ENCODE measurements at regions not wholly inside any gene's neighbourhood (a gene's known extent, or its start where the extent isn't known, plus 50 kb on each side); places are given as distances from the start of the nearest gene placed in this dataset.

DNA sequence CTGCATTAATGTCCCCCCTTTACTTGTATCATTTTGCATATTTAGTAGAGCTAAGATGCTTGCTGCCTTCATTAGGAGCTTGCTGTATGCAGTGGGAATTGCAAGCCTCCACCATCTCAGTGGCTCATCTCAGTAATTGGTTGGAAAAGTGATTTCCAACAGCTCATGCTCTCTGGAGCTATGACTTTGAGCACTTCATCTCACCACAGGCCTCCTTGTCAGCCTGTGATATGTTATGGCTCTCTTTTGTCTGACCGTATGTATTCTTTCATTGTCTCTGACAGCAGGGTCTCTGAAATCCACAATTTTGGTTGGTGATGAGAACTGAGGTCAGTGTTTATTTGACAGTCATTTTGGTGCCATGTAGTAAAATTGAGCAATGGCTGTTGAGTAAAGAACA is 345.1 kb downstream of the FAT3 start:
- Histone ChIP-seq H3K4me3 (ENCODE audit: low read depth in 1 of 2, low read length in 2 of 2) (no peak overlapping the region), H3K9ac (ENCODE audit: low read depth in 1 of 2, low read length in 2 of 2) (no peak overlapping the region), H3K36me3 (ENCODE audit: control insufficient read depth in 1 of 2, insufficient read depth in 2 of 2, low read length in 2 of 2) (no peaks in the 10 kb centered on the region), H3K9me3 (ENCODE audit: control insufficient read depth in 1 of 2, low read length in 2 of 2) (no peaks in the 10 kb centered on the region), H3K27me3 (ENCODE audit: control insufficient read depth in 1 of 2, insufficient read depth in 2 of 2, low read length in 2 of 2) (no peaks in the 10 kb centered on the region), H3K4me1 (ENCODE audit: control insufficient read depth in 1 of 2, insufficient read depth in 2 of 2, low read length in 2 of 2) (no peaks in the 10 kb centered on the region), H3K27ac (ENCODE audit: low read depth, low read length) (no peak overlapping the region)

DNA sequence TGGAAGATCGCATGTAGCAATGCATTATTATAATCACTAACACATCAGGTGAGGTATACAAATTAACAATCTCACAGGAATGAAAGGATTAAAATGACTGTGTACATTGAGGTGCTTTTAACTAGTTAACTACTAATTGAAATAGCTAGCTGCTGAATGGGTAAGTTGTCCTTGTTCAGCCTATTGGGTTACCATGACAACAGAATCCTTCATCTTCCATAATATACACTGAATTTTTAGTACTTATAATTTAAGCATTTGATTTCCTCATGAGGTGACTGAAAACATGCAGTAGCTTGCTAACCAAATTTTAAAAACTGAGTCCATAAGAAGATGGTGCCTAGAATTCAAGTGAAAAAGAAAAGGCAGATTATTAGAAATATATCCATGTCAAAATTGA is 347.9 kb downstream of the FAT3 start:
- H3K4me3 ChIP-seq (ENCODE audit: low read depth in 1 of 2, low read length in 2 of 2) = no peak overlapping the region
- H3K27me3 ChIP-seq (ENCODE audit: control insufficient read depth in 1 of 2, insufficient read depth in 2 of 2, low read length in 2 of 2) = no peaks in the 10 kb centered on the region
- H3K4me1 ChIP-seq (ENCODE audit: control insufficient read depth in 1 of 2, insufficient read depth in 2 of 2, low read length in 2 of 2) = no peaks in the 10 kb centered on the region
- no peaks in the 10 kb centered on the region for H3K9me3 ChIP-seq (ENCODE audit: control insufficient read depth in 1 of 2, low read length in 2 of 2)
- no peak overlapping the region for H3K9ac ChIP-seq (ENCODE audit: low read depth in 1 of 2, low read length in 2 of 2)
- no peaks in the 10 kb centered on the region for H3K36me3 ChIP-seq (ENCODE audit: control insufficient read depth in 1 of 2, insufficient read depth in 2 of 2, low read length in 2 of 2)
- H3K27ac ChIP-seq (ENCODE audit: low read depth, low read length) = no peak overlapping the region

DNA sequence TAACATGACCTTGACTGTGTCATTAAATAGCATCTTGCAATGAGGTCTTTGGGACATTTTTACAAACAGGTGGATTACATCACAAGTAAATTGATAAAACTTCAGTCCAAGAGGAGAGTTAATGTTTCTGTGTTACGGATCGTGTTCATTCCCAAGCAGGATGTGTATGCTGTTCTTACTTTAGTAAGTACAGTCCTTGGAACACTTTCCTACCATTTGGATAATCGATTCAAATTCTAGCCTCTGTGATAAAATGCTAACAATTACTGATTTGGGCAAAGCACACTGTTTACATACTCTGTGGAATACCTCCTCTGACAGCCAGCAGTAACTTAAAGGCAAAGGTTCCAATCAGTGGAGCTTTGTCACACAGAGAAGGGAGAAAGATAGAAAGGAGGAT is 351.7 kb downstream of the FAT3 start:
- no peak overlapping the region for H3K9ac ChIP-seq (ENCODE audit: low read depth in 1 of 2, low read length in 2 of 2)
- no peak overlapping the region for H3K27ac ChIP-seq (ENCODE audit: low read depth, low read length)
- H3K4me1 ChIP-seq (ENCODE audit: control insufficient read depth in 1 of 2, insufficient read depth in 2 of 2, low read length in 2 of 2) = no peaks in the 10 kb centered on the region
- H3K27me3 ChIP-seq (ENCODE audit: control insufficient read depth in 1 of 2, insufficient read depth in 2 of 2, low read length in 2 of 2) = no peaks in the 10 kb centered on the region
- H3K4me3 ChIP-seq (ENCODE audit: low read depth in 1 of 2, low read length in 2 of 2) = no peak overlapping the region
- no peaks in the 10 kb centered on the region for H3K36me3 ChIP-seq (ENCODE audit: control insufficient read depth in 1 of 2, insufficient read depth in 2 of 2, low read length in 2 of 2)
- H3K9me3 ChIP-seq (ENCODE audit: control insufficient read depth in 1 of 2, low read length in 2 of 2) = no peaks in the 10 kb centered on the region

DNA sequence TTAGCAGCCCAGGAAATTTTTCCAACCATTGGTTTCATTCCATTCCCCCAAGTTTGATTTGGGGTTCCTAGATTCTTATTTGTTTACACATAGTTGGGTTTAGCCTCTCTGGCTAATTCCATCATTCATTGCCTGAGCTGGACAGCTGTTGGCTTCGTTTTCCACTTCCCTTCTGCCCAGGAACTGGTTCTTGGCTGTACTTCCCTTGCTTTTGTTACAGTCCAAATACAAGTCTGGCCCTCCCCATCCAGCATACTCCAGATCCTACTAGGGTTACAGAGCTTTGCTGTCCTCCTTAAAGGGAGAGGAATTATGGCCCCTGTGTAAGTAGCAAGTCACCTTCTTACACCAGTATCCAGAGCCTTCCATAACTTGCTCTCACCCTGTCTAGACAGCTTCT is 356.3 kb downstream of the FAT3 start:
- Histone ChIP-seq H3K4me1 (ENCODE audit: control insufficient read depth in 1 of 2, insufficient read depth in 2 of 2, low read length in 2 of 2) (no peaks in the 10 kb centered on the region), H3K9me3 (ENCODE audit: control insufficient read depth in 1 of 2, low read length in 2 of 2) (no peaks in the 10 kb centered on the region), H3K27ac (ENCODE audit: low read depth, low read length) (no peak overlapping the region), H3K36me3 (ENCODE audit: control insufficient read depth in 1 of 2, insufficient read depth in 2 of 2, low read length in 2 of 2) (no peaks in the 10 kb centered on the region), H3K27me3 (ENCODE audit: control insufficient read depth in 1 of 2, insufficient read depth in 2 of 2, low read length in 2 of 2) (no peaks in the 10 kb centered on the region), H3K9ac (ENCODE audit: low read depth in 1 of 2, low read length in 2 of 2) (no peak overlapping the region), H3K4me3 (ENCODE audit: low read depth in 1 of 2, low read length in 2 of 2) (no peak overlapping the region)

DNA sequence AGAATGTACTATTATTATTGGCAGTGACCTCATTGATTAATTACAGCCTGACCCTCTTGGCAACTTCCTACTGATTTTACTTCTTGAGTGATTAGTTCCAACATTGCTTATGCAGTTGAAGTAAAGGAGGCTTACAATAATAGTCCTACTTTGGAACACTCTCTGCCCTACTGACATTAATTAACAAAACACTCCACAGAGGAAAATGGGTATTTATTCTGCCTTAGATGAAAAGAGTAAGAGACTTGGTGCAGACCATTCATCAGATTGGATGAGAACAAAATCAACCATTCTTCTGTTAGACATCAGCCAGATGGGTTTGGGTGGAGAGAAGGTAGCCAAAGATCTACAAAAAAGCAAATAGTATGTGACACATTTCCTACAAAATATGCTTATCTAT is 363.8 kb downstream of the FAT3 start:
- Histone ChIP-seq H3K27ac (ENCODE audit: low read depth, low read length) (no peak overlapping the region), H3K4me1 (ENCODE audit: control insufficient read depth in 1 of 2, insufficient read depth in 2 of 2, low read length in 2 of 2) (no peaks in the 10 kb centered on the region), H3K9ac (ENCODE audit: low read depth in 1 of 2, low read length in 2 of 2) (no peak overlapping the region), H3K27me3 (ENCODE audit: control insufficient read depth in 1 of 2, insufficient read depth in 2 of 2, low read length in 2 of 2) (no peaks in the 10 kb centered on the region), H3K4me3 (ENCODE audit: low read depth in 1 of 2, low read length in 2 of 2) (no peak overlapping the region), H3K36me3 (ENCODE audit: control insufficient read depth in 1 of 2, insufficient read depth in 2 of 2, low read length in 2 of 2) (no peaks in the 10 kb centered on the region), H3K9me3 (ENCODE audit: control insufficient read depth in 1 of 2, low read length in 2 of 2) (no peaks in the 10 kb centered on the region)

DNA sequence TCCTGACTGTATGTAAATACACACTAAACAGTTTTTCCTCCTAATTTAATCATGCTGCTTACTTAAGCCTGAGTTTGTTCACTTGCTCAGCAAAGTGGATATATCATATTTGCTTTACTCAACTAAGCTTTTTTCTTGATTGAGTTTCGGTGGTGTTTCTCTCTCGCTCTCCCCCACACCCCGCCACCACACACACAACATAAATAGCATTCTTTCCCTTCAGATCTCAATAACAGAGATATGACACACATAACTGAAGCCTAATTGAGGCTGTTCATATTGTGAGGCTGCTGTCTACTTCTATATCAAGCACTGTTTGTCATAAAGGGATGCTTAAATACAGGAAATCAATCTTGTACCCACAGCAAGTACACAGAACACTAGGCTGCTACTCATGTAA is 364.9 kb downstream of the FAT3 start:
- no peaks in the 10 kb centered on the region for H3K27me3 ChIP-seq (ENCODE audit: control insufficient read depth in 1 of 2, insufficient read depth in 2 of 2, low read length in 2 of 2)
- no peak overlapping the region for H3K4me3 ChIP-seq (ENCODE audit: low read depth in 1 of 2, low read length in 2 of 2)
- no peak overlapping the region for H3K9ac ChIP-seq (ENCODE audit: low read depth in 1 of 2, low read length in 2 of 2)

DNA sequence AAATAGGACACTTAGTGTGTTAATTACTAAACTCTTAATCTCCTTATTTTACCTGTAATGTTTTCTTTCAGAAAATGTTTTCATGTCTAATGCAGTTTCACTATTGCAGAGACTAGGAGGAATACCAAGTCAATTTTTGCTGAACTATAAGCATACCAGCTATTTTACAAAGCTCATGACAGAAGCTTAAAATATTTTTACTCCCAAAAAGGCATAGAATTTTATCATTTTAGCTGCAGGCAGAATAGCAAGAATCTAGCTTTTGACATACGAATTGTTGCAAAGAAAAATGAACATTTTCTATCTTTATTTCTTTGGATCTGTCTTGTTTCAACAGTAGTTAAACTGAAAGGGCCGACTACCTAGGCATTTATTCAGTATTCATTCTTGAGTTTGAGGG is 366.9 kb downstream of the FAT3 start:
- no peak overlapping the region for H3K4me3 ChIP-seq (ENCODE audit: low read depth in 1 of 2, low read length in 2 of 2)
- no peaks in the 10 kb centered on the region for H3K36me3 ChIP-seq (ENCODE audit: control insufficient read depth in 1 of 2, insufficient read depth in 2 of 2, low read length in 2 of 2)
- H3K9ac ChIP-seq (ENCODE audit: low read depth in 1 of 2, low read length in 2 of 2) = no peak overlapping the region
- no peak overlapping the region for H3K27ac ChIP-seq (ENCODE audit: low read depth, low read length)
- no peaks in the 10 kb centered on the region for H3K4me1 ChIP-seq (ENCODE audit: control insufficient read depth in 1 of 2, insufficient read depth in 2 of 2, low read length in 2 of 2)
- no peaks in the 10 kb centered on the region for H3K9me3 ChIP-seq (ENCODE audit: control insufficient read depth in 1 of 2, low read length in 2 of 2)
- no peaks in the 10 kb centered on the region for H3K27me3 ChIP-seq (ENCODE audit: control insufficient read depth in 1 of 2, insufficient read depth in 2 of 2, low read length in 2 of 2)

More for the DNA sequence above, 364.9 kb downstream of the FAT3 start:
- no peaks in the 10 kb centered on the region for H3K36me3 ChIP-seq (ENCODE audit: control insufficient read depth in 1 of 2, insufficient read depth in 2 of 2, low read length in 2 of 2)
- H3K9me3 ChIP-seq (ENCODE audit: control insufficient read depth in 1 of 2, low read length in 2 of 2) = no peaks in the 10 kb centered on the region
- H3K4me1 ChIP-seq (ENCODE audit: control insufficient read depth in 1 of 2, insufficient read depth in 2 of 2, low read length in 2 of 2) = no peaks in the 10 kb centered on the region
- H3K27ac ChIP-seq (ENCODE audit: low read depth, low read length) = no peak overlapping the region

DNA sequence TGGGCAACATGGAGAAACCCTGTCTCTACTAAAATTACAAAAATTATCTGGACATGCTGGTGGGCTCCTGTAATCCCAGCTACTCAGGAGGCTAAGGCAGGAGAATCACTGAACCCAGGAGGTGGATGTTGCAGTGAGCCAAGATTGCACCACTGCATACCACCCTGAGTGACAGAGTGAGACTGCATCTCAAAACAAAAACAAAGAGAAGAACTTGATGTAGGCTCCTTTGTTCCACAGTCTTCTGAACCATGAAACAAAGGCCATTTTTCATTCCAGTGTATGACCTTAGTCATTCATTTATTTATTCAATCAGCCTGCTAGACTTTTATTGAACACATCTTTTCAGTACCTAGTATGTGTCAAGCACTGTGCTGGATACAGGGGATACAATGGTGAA is 369.6 kb downstream of the FAT3 start:
- Histone ChIP-seq H3K9ac (ENCODE audit: low read depth in 1 of 2, low read length in 2 of 2) (no peak overlapping the region), H3K36me3 (ENCODE audit: control insufficient read depth in 1 of 2, insufficient read depth in 2 of 2, low read length in 2 of 2) (no peaks in the 10 kb centered on the region), H3K4me1 (ENCODE audit: control insufficient read depth in 1 of 2, insufficient read depth in 2 of 2, low read length in 2 of 2) (no peaks in the 10 kb centered on the region), H3K4me3 (ENCODE audit: low read depth in 1 of 2, low read length in 2 of 2) (no peak overlapping the region), H3K27me3 (ENCODE audit: control insufficient read depth in 1 of 2, insufficient read depth in 2 of 2, low read length in 2 of 2) (no peaks in the 10 kb centered on the region), H3K9me3 (ENCODE audit: control insufficient read depth in 1 of 2, low read length in 2 of 2) (no peaks in the 10 kb centered on the region), H3K27ac (ENCODE audit: low read depth, low read length) (no peak overlapping the region)

DNA sequence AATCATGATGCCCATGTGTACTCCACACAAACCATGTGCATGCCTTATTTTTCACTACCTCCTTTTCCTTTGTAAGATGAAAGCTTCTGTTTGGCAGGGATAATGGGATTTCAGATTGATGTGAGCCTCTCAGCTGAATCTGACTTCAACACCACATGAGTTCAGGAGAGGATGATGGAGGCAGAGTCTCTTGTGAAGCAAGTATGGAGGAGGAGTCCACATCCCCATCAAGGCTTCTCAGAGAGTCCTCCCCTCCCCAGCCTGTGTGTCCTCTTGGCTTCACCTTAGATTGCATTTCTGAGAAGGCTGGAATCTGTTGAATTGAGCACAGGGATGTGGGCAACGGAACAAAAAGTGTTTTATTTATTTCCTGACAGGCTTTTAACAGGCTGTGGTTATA is 370.4 kb downstream of the FAT3 start:
- H3K27ac ChIP-seq (ENCODE audit: low read depth, low read length) = no peak overlapping the region
- H3K9ac ChIP-seq (ENCODE audit: low read depth in 1 of 2, low read length in 2 of 2) = no peak overlapping the region
- no peaks in the 10 kb centered on the region for H3K27me3 ChIP-seq (ENCODE audit: control insufficient read depth in 1 of 2, insufficient read depth in 2 of 2, low read length in 2 of 2)
- no peak overlapping the region for H3K4me3 ChIP-seq (ENCODE audit: low read depth in 1 of 2, low read length in 2 of 2)
- no peaks in the 10 kb centered on the region for H3K36me3 ChIP-seq (ENCODE audit: control insufficient read depth in 1 of 2, insufficient read depth in 2 of 2, low read length in 2 of 2)
- H3K4me1 ChIP-seq (ENCODE audit: control insufficient read depth in 1 of 2, insufficient read depth in 2 of 2, low read length in 2 of 2) = no peaks in the 10 kb centered on the region
- H3K9me3 ChIP-seq (ENCODE audit: control insufficient read depth in 1 of 2, low read length in 2 of 2) = no peaks in the 10 kb centered on the region

DNA sequence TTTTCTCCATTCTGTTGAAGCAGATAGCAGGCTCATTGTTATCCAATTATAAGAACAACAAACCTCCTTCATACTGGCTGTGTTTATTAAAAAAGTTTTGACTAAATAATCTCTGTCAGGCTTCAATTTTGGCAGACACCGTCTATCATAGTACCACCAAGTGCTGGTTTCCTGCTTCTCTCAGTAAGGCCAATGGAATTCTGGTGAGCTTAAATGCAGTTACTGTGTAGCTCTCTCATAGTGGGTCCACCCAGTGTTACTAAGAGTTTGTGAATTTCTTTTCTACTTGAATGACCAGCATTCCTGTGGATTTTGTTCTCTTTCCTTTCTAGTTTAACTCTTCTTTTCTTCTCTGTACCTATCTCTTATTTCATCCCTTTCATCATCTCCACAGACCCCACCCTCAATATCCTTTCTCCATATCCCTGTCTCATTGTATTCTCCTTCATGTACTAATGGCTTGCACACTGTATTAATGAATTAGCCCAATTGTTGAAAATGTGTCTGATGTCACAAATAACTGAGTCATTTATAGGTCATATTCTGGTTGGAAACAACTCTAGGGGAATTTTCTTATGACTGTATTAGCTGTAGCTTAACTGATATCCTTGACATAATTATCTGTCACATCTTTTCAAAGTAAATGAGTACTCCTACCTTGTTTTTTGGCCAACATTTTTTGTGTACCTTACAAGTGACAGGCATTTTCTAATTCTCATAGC is 372.1 kb downstream of the FAT3 start:
- H3K27ac ChIP-seq (ENCODE audit: low read depth, low read length) = no peak overlapping the region
- H3K36me3 ChIP-seq (ENCODE audit: control insufficient read depth in 1 of 2, insufficient read depth in 2 of 2, low read length in 2 of 2) = no peaks in the 10 kb centered on the region
- no peaks in the 10 kb centered on the region for H3K9me3 ChIP-seq (ENCODE audit: control insufficient read depth in 1 of 2, low read length in 2 of 2)
- no peaks in the 10 kb centered on the region for H3K27me3 ChIP-seq (ENCODE audit: control insufficient read depth in 1 of 2, insufficient read depth in 2 of 2, low read length in 2 of 2)
- H3K4me1 ChIP-seq (ENCODE audit: control insufficient read depth in 1 of 2, insufficient read depth in 2 of 2, low read length in 2 of 2) = no peaks in the 10 kb centered on the region
- H3K9ac ChIP-seq (ENCODE audit: low read depth in 1 of 2, low read length in 2 of 2) = no peak overlapping the region
- no peak overlapping the region for H3K4me3 ChIP-seq (ENCODE audit: low read depth in 1 of 2, low read length in 2 of 2)

DNA sequence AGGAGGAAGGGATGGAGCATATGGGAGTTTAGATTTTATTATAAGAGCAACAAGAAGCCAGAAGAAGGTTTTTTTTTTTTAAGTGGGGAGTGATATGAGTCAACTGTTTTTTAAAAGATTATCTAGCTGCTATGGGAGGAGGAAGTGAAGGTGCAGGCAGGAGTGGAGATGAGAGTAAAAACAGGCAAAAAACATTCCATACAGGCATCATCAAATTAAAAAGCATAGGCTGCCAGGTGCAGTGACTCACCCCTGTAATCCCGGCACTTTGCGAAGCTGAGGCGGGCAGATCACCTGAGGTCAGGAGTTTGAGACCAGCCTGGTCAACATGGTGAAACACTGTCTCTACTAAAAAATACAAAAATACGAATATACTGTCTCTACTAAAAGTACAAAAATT is 368.4 kb upstream of the MTNR1B start:
- H3K36me3 ChIP-seq (ENCODE audit: control insufficient read depth in 1 of 2, insufficient read depth in 2 of 2, low read length in 2 of 2) = no peaks in the 10 kb centered on the region
- no peaks in the 10 kb centered on the region for H3K4me1 ChIP-seq (ENCODE audit: control insufficient read depth in 1 of 2, insufficient read depth in 2 of 2, low read length in 2 of 2)
- no peaks in the 10 kb centered on the region for H3K9me3 ChIP-seq (ENCODE audit: control insufficient read depth in 1 of 2, low read length in 2 of 2)
- H3K4me3 ChIP-seq (ENCODE audit: low read depth in 1 of 2, low read length in 2 of 2) = no peak overlapping the region
- no peak overlapping the region for H3K27ac ChIP-seq (ENCODE audit: low read depth, low read length)
- no peaks in the 10 kb centered on the region for H3K27me3 ChIP-seq (ENCODE audit: control insufficient read depth in 1 of 2, insufficient read depth in 2 of 2, low read length in 2 of 2)
- H3K9ac ChIP-seq (ENCODE audit: low read depth in 1 of 2, low read length in 2 of 2) = no peak overlapping the region
